PC-3 (cell line): ENCODE measurements at regions not wholly inside any gene's neighbourhood (a gene's known extent, or its start where the extent isn't known, plus 50 kb on each side); places are given as distances from the start of the nearest gene placed in this dataset.

Experiments
- ATAC-seq: fragments of 200-7000 bp; cut with Tn5 transposase; 2 replicates; pipeline ENCODE4 v1.9.1; 2020; ENCODE audit warnings: mild to moderate bottlenecking, moderate library complexity
- BruUV-seq: library from RNA; stranded (reverse); fragments of 400-500 nt; replicated peaks from 2 replicates; lab custom pipeline; 2021; lab: Mats Ljungman, UMichigan
- CTCF ChIA-PET: fragments of 300-600 bp; sonication (Branson Sonifier 250); formaldehyde crosslinking; loops from one replicate; lab custom pipeline; 2022; ENCODE audit warnings: antibody characterized with exemption; lab: Charles Lee
- POLR2A ChIA-PET: fragments of 300-600 bp; sonication (Branson Sonifier 250); formaldehyde crosslinking; loops from one replicate; lab custom pipeline; 2022; ENCODE audit warnings: antibody characterized with exemption; ENCODE audit not compliant: unreplicated experiment; lab: Charles Lee
- DNase-seq: peaks from one replicate; pipeline ENCODE4 v3.0.0-alpha.2; 2015
- H2AFZ ChIP-seq: fragments of 300-600 bp; sonication (generic); 2 replicates; pipeline ENCODE4 v1.6.0; 2016; ENCODE audit warnings: antibody characterized with exemption, low read length
- H3F3A ChIP-seq: fragments of 300-600 bp; sonication (generic); one replicate; pipeline ENCODE4 v1.6.0; 2017; ENCODE audit warnings: antibody characterized with exemption, low read length, control low read depth, mild to moderate bottlenecking; ENCODE audit not compliant: unreplicated experiment
- H3K27ac ChIP-seq: fragments of 300-600 bp; sonication (generic); 2 replicates; pipeline ENCODE4 v1.5.1; 2016; ENCODE audit warnings: mild to moderate bottlenecking, low read length
- H3K27me3 ChIP-seq: fragments of 300-600 bp; sonication (generic); 2 replicates; pipeline ENCODE4 v1.6.1; 2016; ENCODE audit warnings: low read length, mixed read lengths
- H3K36me3 ChIP-seq: fragments of 300-600 bp; sonication (generic); 2 replicates; pipeline ENCODE4 v1.6.1; 2016; ENCODE audit warnings: low read depth, mixed run types, low read length, mixed read lengths
- H3K4me1 ChIP-seq: fragments of 300-600 bp; sonication (generic); 2 replicates; pipeline ENCODE4 v1.5.1; 2016; ENCODE audit warnings: low read length; ENCODE audit not compliant: insufficient read depth
- H3K4me2 ChIP-seq: fragments of 300-600 bp; sonication (generic); 2 replicates; pipeline ENCODE4 v1.6.0; 2016; ENCODE audit warnings: low read length
- H3K4me3 ChIP-seq: fragments of 300-600 bp; sonication (generic); 2 replicates; pipeline ENCODE4 v1.5.1; 2016; ENCODE audit warnings: mild to moderate bottlenecking, low read length, mixed read lengths
- H3K79me2 ChIP-seq: fragments of 300-600 bp; sonication (generic); 2 replicates; pipeline ENCODE4 v1.6.1; 2017; ENCODE audit warnings: low read length, mixed read lengths
- H3K9ac ChIP-seq: fragments of 300-600 bp; sonication (generic); 2 replicates; pipeline ENCODE4 v1.6.0; 2016; ENCODE audit warnings: mild to moderate bottlenecking, low read length
- H3K9me2 ChIP-seq: fragments of 300-600 bp; sonication (generic); replicated peaks from 2 replicates; pipeline ENCODE4 v1.6.1; 2016; ENCODE audit warnings: mixed run types, low read length, mixed read lengths
- H3K9me3 ChIP-seq: fragments of 300-600 bp; sonication (generic); 2 replicates; pipeline ENCODE4 v1.6.1; 2016; ENCODE audit warnings: low read length, mixed read lengths
- H4K20me1 ChIP-seq: fragments of 300-600 bp; sonication (generic); 2 replicates; pipeline ENCODE4 v1.6.1; 2016; ENCODE audit warnings: low read length, mixed read lengths
- CTCF ChIP-seq: fragments of 300-600 bp; sonication (generic); conservative IDR thresholded peaks from 2 replicates; pipeline ENCODE4 v1.5.1; 2017; ENCODE audit warnings: antibody characterized with exemption, low read depth, mild to moderate bottlenecking, low read length
- EZH2 ChIP-seq: fragments of 300-600 bp; sonication (generic); IDR thresholded peaks from one replicate; pipeline ENCODE4 v1.6.1; 2017; ENCODE audit warnings: antibody characterized with exemption, mild to moderate bottlenecking, low read length; ENCODE audit not compliant: unreplicated experiment
- EZH2phosphoT487 ChIP-seq: fragments of 300-600 bp; sonication (generic); IDR thresholded peaks from 2 replicates; pipeline ENCODE4 v1.6.1; 2018; ENCODE audit warnings: mild to moderate bottlenecking, antibody characterized with exemption, low read length, borderline replicate concordance
- intact Hi-C: fragments of 100-400 bp; cut with micrococcal nuclease; formaldehyde crosslinking; loops from 2 replicates; pipeline ENCODE4 v1.9.0; 2023

GRCh38 chr3:71872256-71872655, 87.3 kb upstream of the PROK2 start:
- intact Hi-C loops, result no loop called here
- Histone ChIP-seq H3K9ac (no peak overlapping the region), H3K27ac (no peak overlapping the region), H3K27me3 (peaks cover 45% of the 10 kb centered on the region), H3K4me3 (no peak overlapping the region), H3K9me2 (no peaks in the 10 kb centered on the region), H3K4me2 (no peak overlapping the region), H3F3A (no peaks in the 10 kb centered on the region), H2AFZ (no peak overlapping the region), H3K4me1 (no peaks in the 10 kb centered on the region), H3K9me3 (no peaks in the 10 kb centered on the region), H4K20me1 (no peaks in the 10 kb centered on the region), H3K79me2 (no peaks in the 10 kb centered on the region), H3K36me3 (no peaks in the 10 kb centered on the region)
- TF ChIP-seq EZH2phosphoT487, result no peak
- no peak for TF ChIP-seq CTCF
- TF ChIP-seq EZH2, result no peak
- DNase-seq, result no peak
- ATAC-seq, result no peak
- no TSS peak for BruUV-seq
- POLR2A ChIA-PET, result no interaction called here
- CTCF ChIA-PET, result no interaction called here

- no peak overlapping the region for H2AFZ ChIP-seq
- ATAC-seq (no peak), DNase-seq (no peak)
- H4K20me1 ChIP-seq, result no peaks in the 10 kb centered on the region
- TF ChIP-seq EZH2phosphoT487 (no peak), EZH2 (no peak), CTCF (no peak)
- H3K4me3 ChIP-seq, result no peak overlapping the region
- H3K9me2 ChIP-seq, result no peaks in the 10 kb centered on the region
- no peaks in the 10 kb centered on the region for H3F3A ChIP-seq
- no peaks in the 10 kb centered on the region for H3K9me3 ChIP-seq
- ChIA-PET POLR2A (no interaction called here), CTCF (no interaction called here)
- no peaks in the 10 kb centered on the region for H3K4me1 ChIP-seq
- H3K4me2 ChIP-seq, result no peak overlapping the region
- no peak overlapping the region for H3K9ac ChIP-seq
- no peaks in the 10 kb centered on the region for H3K79me2 ChIP-seq
- peaks cover 51% of the 10 kb centered on the region for H3K27me3 ChIP-seq
- no TSS peak for BruUV-seq
- no peaks in the 10 kb centered on the region for H3K36me3 ChIP-seq
- H3K27ac ChIP-seq, result no peak overlapping the region
- intact Hi-C loops, result no loop called here
These were observed 86.1 kb upstream of the PROK2 start for GRCh38 chr3:71870966-71871512.

GRCh38 chr3:71868876-71869275, 83.9 kb upstream of the PROK2 start:
- Histone ChIP-seq H3K4me2 (no peak overlapping the region), H3K9ac (no peak overlapping the region), H3K27me3 (peaks cover 66% of the 10 kb centered on the region), H3K4me1 (no peaks in the 10 kb centered on the region), H3K9me2 (no peaks in the 10 kb centered on the region), H3K4me3 (no peak overlapping the region), H3F3A (no peaks in the 10 kb centered on the region), H3K9me3 (no peaks in the 10 kb centered on the region), H3K79me2 (no peaks in the 10 kb centered on the region), H3K27ac (no peak overlapping the region), H2AFZ (no peak overlapping the region), H4K20me1 (no peaks in the 10 kb centered on the region), H3K36me3 (no peaks in the 10 kb centered on the region)
- no peak for ATAC-seq
- DNase-seq, result no peak
- intact Hi-C loops, result no loop called here
- ChIA-PET CTCF (no interaction called here), POLR2A (no interaction called here)
- no peak for TF ChIP-seq CTCF
- no peak for TF ChIP-seq EZH2phosphoT487
- no peak for TF ChIP-seq EZH2
- BruUV-seq, result no TSS peak
